ENCODE measurements at regions not wholly inside any gene's neighbourhood (a gene's known extent, or its start where the extent isn't known, plus 50 kb on each side); places are given as distances from the start of the nearest gene placed in this dataset.

GRCh38 chr5:18090177-18090576 is 455.9 kb downstream of the TAF11L14 start:
- Histone ChIP-seq H3K9me3 (no peaks in the 10 kb centered on the region), H3K27ac (no peak overlapping the region), H3K36me3 (no peaks in the 10 kb centered on the region), H3K4me3 (no peak overlapping the region), H3K27me3 (no peaks in the 10 kb centered on the region), H3K4me1 (no peaks in the 10 kb centered on the region)
- TF ChIP-seq POLR2A (IDR thresholded peaks at IDR 0.05) (no peak), CTCF (IDR thresholded peaks at IDR 0.05) (no peak), POLR2AphosphoS5 (IDR thresholded peaks at IDR 0.05; ENCODE audit: insufficient read depth in 1 of 2, low read depth in 1 of 2) (no peak)
- intact Hi-C loops (cut with DNase I): loop anchor here (2.0 kb wide), 1 partner anchor 15 kb away; no protein-coding TSS in a partner anchor
- DNase-seq (ENCODE audit: extremely low spot score in 2 of 2): no peak

GRCh38 chr5:18091142-18091541 is 456.9 kb downstream of the TAF11L14 start:
- TF ChIP-seq CTCF (IDR thresholded peaks at IDR 0.05) (no peak), POLR2AphosphoS5 (IDR thresholded peaks at IDR 0.05; ENCODE audit: insufficient read depth in 1 of 2, low read depth in 1 of 2) (no peak), POLR2A (IDR thresholded peaks at IDR 0.05) (no peak)
- H3K27me3 ChIP-seq: no peaks in the 10 kb centered on the region
- H3K4me3 ChIP-seq: no peak overlapping the region
- H3K36me3 ChIP-seq: no peaks in the 10 kb centered on the region
- no peak overlapping the region for H3K27ac ChIP-seq
- no peak for DNase-seq (ENCODE audit: extremely low spot score in 2 of 2)
- no peaks in the 10 kb centered on the region for H3K9me3 ChIP-seq
- intact Hi-C loops (cut with DNase I): loop anchor here (2.0 kb wide), 1 partner anchor 14 kb away; no protein-coding TSS in a partner anchor
- H3K4me1 ChIP-seq: no peaks in the 10 kb centered on the region

GRCh38 chr5:18091758-18092157 is 457.5 kb downstream of the TAF11L14 start:
- no peak for DNase-seq (ENCODE audit: extremely low spot score in 2 of 2)
- intact Hi-C loops (cut with DNase I): loop anchor here (2.0 kb wide), 1 partner anchor 13 kb away; no protein-coding TSS in a partner anchor
- H3K27me3 ChIP-seq: no peaks in the 10 kb centered on the region
- H3K4me1 ChIP-seq: no peaks in the 10 kb centered on the region
- no peak overlapping the region for H3K27ac ChIP-seq
- H3K36me3 ChIP-seq: no peaks in the 10 kb centered on the region
- TF ChIP-seq CTCF (IDR thresholded peaks at IDR 0.05) (no peak), POLR2AphosphoS5 (IDR thresholded peaks at IDR 0.05; ENCODE audit: insufficient read depth in 1 of 2, low read depth in 1 of 2) (no peak), POLR2A (IDR thresholded peaks at IDR 0.05) (no peak)
- H3K4me3 ChIP-seq: no peak overlapping the region
- no peaks in the 10 kb centered on the region for H3K9me3 ChIP-seq

- TF ChIP-seq POLR2AphosphoS5 (IDR thresholded peaks at IDR 0.05; ENCODE audit: insufficient read depth in 1 of 2, low read depth in 1 of 2) (no peak), POLR2A (IDR thresholded peaks at IDR 0.05) (no peak), CTCF (IDR thresholded peaks at IDR 0.05) (no peak)
- Histone ChIP-seq H3K27ac (no peak overlapping the region), H3K27me3 (no peaks in the 10 kb centered on the region), H3K4me1 (no peaks in the 10 kb centered on the region), H3K9me3 (no peaks in the 10 kb centered on the region), H3K4me3 (no peak overlapping the region), H3K36me3 (no peaks in the 10 kb centered on the region)
- intact Hi-C loops (cut with DNase I): no loop called here
- DNase-seq (ENCODE audit: extremely low spot score in 2 of 2): no peak
Measured at GRCh38 chr5:18095061-18095460, 460.8 kb downstream of the TAF11L14 start.

- no peak overlapping the region for H3K27ac ChIP-seq
- no peaks in the 10 kb centered on the region for H3K4me1 ChIP-seq
- H3K9me3 ChIP-seq: no peaks in the 10 kb centered on the region
- DNase-seq (ENCODE audit: extremely low spot score in 2 of 2): no peak
- TF ChIP-seq CTCF (IDR thresholded peaks at IDR 0.05): no peak
- no peak for TF ChIP-seq POLR2A (IDR thresholded peaks at IDR 0.05)
- TF ChIP-seq POLR2AphosphoS5 (IDR thresholded peaks at IDR 0.05; ENCODE audit: insufficient read depth in 1 of 2, low read depth in 1 of 2): no peak
- intact Hi-C loops (cut with DNase I): no loop called here
- no peaks in the 10 kb centered on the region for H3K27me3 ChIP-seq
- H3K4me3 ChIP-seq: no peak overlapping the region
- H3K36me3 ChIP-seq: no peaks in the 10 kb centered on the region
Measured at GRCh38 chr5:18097817-18098216, 463.6 kb downstream of the TAF11L14 start.

All from vagina (tissue), 2 donors.